K562 (cell line): ENCODE measurements at regions not wholly inside any gene's neighbourhood (a gene's known extent, or its start where the extent isn't known, plus 50 kb on each side); places are given as distances from the start of the nearest gene placed in this dataset.

Experiments used
- KLF10 ChIP-seq: fragments of 250-450 bp; sonication (Bioruptor Pico); IDR thresholded peaks from 2 replicates; pipeline ENCODE4 v1.6.1; 2021; ENCODE audit warnings: matching md5 sums
- ZNF197 ChIP-seq: fragments of 200-800 bp; sonication (Bioruptor generic); IDR thresholded peaks from 2 replicates; pipeline ENCODE4 v1.6.1; 2016; ENCODE audit warnings: low read depth, missing genetic modification characterization, missing compliant biosample characterization
- TF ChIP-seq, protein P1 (sequence below), 2 experiments: fragments of 450-650 bp in 1 of 2; sonication (generic) in 1 of 2; formaldehyde crosslinking in 1 of 2; IDR thresholded peaks; 2 replicates each; pipeline versions ENCODE4 v1.7.1 to v1.9.0; 2016 to 2022; ENCODE audit warnings: inconsistent platforms in 1 of 2, mild to moderate bottlenecking in 1 of 2, missing genetic modification reagents in 1 of 2
- TF ChIP-seq, protein P2 (sequence below), 2 experiments: IDR thresholded peaks in 1 of 2; conservative IDR thresholded peaks in 1 of 2; 2 replicates each; pipeline ENCODE4 v1.6.1; 2016; ENCODE audit warnings: low read depth in 2 of 2, mild to moderate bottlenecking in 1 of 2, missing compliant biosample characterization in 1 of 2, missing genetic modification characterization in 1 of 2, moderate library complexity in 1 of 2

DNA sequence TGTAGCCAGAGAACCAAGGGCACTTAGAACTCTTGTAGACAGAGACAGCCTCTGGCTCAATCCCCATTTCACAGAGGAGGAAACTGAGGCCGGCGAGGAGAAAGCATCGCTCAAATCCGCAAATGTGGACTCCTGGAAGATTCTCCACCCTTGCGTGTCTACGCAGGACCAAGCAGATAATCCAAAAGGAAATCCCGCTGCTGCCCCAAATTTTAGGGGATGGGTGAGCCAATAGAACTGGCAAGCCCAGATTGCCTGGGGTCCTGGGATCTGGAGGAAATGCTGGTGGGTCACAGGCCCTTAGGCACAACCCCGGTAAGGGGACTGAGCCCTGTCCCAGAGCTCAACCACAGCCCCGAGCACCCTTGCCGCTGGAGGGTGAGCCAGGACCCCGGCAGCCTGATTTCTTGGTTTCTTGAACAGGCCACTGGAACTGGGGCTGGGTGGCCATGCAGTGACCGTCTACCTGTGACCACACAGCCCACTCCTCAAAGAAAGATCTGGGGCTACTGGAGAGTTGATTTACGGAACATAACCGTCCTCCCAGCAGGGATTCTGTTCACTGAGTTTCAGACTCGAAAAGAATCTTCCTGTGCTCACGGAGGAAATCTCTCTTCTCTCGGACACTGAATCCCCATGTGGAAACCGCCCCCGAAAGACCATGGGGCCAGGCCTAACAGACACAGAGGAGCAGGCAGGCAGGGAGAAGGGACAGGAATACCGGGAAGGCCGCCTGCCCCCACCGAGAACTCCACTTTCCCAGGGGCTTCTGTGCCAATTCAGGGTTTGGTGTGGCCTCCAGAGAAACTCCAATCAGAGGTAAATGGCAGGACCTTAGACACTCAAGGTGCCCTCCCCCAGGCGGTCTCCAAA, 238.4 kb downstream of the NPHP4 start (continued):
- TF ChIP-seq, protein P1, sequence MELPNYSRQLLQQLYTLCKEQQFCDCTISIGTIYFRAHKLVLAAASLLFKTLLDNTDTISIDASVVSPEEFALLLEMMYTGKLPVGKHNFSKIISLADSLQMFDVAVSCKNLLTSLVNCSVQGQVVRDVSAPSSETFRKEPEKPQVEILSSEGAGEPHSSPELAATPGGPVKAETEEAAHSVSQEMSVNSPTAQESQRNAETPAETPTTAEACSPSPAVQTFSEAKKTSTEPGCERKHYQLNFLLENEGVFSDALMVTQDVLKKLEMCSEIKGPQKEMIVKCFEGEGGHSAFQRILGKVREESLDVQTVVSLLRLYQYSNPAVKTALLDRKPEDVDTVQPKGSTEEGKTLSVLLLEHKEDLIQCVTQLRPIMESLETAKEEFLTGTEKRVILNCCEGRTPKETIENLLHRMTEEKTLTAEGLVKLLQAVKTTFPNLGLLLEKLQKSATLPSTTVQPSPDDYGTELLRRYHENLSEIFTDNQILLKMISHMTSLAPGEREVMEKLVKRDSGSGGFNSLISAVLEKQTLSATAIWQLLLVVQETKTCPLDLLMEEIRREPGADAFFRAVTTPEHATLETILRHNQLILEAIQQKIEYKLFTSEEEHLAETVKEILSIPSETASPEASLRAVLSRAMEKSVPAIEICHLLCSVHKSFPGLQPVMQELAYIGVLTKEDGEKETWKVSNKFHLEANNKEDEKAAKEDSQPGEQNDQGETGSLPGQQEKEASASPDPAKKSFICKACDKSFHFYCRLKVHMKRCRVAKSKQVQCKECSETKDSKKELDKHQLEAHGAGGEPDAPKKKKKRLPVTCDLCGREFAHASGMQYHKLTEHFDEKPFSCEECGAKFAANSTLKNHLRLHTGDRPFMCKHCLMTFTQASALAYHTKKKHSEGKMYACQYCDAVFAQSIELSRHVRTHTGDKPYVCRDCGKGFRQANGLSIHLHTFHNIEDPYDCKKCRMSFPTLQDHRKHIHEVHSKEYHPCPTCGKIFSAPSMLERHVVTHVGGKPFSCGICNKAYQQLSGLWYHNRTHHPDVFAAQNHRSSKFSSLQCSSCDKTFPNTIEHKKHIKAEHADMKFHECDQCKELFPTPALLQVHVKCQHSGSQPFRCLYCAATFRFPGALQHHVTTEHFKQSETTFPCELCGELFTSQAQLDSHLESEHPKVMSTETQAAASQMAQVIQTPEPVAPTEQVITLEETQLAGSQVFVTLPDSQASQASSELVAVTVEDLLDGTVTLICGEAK (IDR thresholded peaks at IDR 0.05): no peak
- TF ChIP-seq, protein P1 (CRISPR knock-in tag; IDR thresholded peaks at IDR 0.05): no peak
- TF ChIP-seq KLF10 (CRISPR knock-in tag) (no peak), ZNF197 (CRISPR knock-in tag) (no peak)
- TF ChIP-seq, protein P2, sequence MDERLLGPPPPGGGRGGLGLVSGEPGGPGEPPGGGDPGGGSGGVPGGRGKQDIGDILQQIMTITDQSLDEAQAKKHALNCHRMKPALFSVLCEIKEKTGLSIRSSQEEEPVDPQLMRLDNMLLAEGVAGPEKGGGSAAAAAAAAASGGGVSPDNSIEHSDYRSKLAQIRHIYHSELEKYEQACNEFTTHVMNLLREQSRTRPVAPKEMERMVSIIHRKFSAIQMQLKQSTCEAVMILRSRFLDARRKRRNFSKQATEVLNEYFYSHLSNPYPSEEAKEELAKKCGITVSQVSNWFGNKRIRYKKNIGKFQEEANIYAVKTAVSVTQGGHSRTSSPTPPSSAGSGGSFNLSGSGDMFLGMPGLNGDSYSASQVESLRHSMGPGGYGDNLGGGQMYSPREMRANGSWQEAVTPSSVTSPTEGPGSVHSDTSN (CRISPR knock-in tag; IDR thresholded peaks at IDR 0.05; ENCODE audit: low read depth): no peak
- TF ChIP-seq, protein P2 (tag; conservative IDR thresholded peaks at IDR 0.05; ENCODE audit: low read depth): no peak
- TF ChIP-seq, all 486 proteins: peak for 0
